Nephron progenitor cell (in vitro differentiated cells): ENCODE measurements at regions not wholly inside any gene's neighbourhood (a gene's known extent, or its start where the extent isn't known, plus 50 kb on each side); places are given as distances from the start of the nearest gene placed in this dataset.
"Not testable (repeated sequence)": the region's sequence is repeated elsewhere in the genome, so short reads cannot be mapped to it uniquely, and the experiment has no call there.

Experiments
- DNase-seq: peaks from one replicate; pipeline ENCODE4 v3.0.0; 2021
- H3K27ac Mint-ChIP-seq: 2 replicates; pipeline ENCODE4 v1.8.0; 2021; ENCODE audit warnings: mild to moderate bottlenecking, moderate library complexity, mixed read lengths
- H3K27me3 Mint-ChIP-seq: 2 replicates; pipeline ENCODE4 v1.8.0; 2021; ENCODE audit warnings: mild to moderate bottlenecking, low read depth, mixed read lengths; ENCODE audit not compliant: poor library complexity
- H3K36me3 Mint-ChIP-seq: 2 replicates; pipeline ENCODE4 v1.8.0; 2021; ENCODE audit warnings: low read depth, mixed read lengths
- H3K4me1 Mint-ChIP-seq: 2 replicates; pipeline ENCODE4 v1.8.0; 2021; ENCODE audit warnings: mixed read lengths
- H3K4me3 Mint-ChIP-seq: 2 replicates; pipeline ENCODE4 v1.8.0; 2021; ENCODE audit warnings: mild to moderate bottlenecking, moderate library complexity, mixed read lengths
- H3K9me3 Mint-ChIP-seq: 2 replicates; pipeline ENCODE4 v1.8.0; 2021; ENCODE audit warnings: mild to moderate bottlenecking, moderate library complexity, mixed read lengths
- CTCF ChIP-seq: fragments of 200-600 bp; sonication (generic); IDR thresholded peaks from 2 replicates; pipeline ENCODE4 v1.5.0; 2021; ENCODE audit warnings: antibody characterized with exemption

- no peaks in the 10 kb centered on the region for H3K4me1 Mint-ChIP-seq
- H3K36me3 Mint-ChIP-seq = no peaks in the 10 kb centered on the region
- DNase-seq = no peak
- no peak for TF ChIP-seq CTCF
- no peak overlapping the region for H3K4me3 Mint-ChIP-seq
- no peak overlapping the region for H3K27ac Mint-ChIP-seq
- H3K27me3 Mint-ChIP-seq = no peaks in the 10 kb centered on the region
- H3K9me3 Mint-ChIP-seq = peaks cover 44% of the 10 kb centered on the region
These were observed 156.3 kb downstream of the KBTBD8 start for GRCh38 chr3:67154429-67154828.

- H3K36me3 Mint-ChIP-seq = no peaks in the 10 kb centered on the region
- no peaks in the 10 kb centered on the region for H3K9me3 Mint-ChIP-seq
- no peak for TF ChIP-seq CTCF
- no peaks in the 10 kb centered on the region for H3K4me1 Mint-ChIP-seq
- no peak overlapping the region for H3K27ac Mint-ChIP-seq
- no peak overlapping the region for H3K4me3 Mint-ChIP-seq
- H3K27me3 Mint-ChIP-seq = peaks cover 5% of the 10 kb centered on the region
- no peak for DNase-seq
These were observed 169.4 kb downstream of the KBTBD8 start for GRCh38 chr3:67167481-67167880.

GRCh38 chr3:67171841-67172240 is 173.7 kb downstream of the KBTBD8 start:
- peaks cover under 1% of the 10 kb centered on the region for H3K27me3 Mint-ChIP-seq
- H3K4me1 Mint-ChIP-seq = no peaks in the 10 kb centered on the region
- TF ChIP-seq CTCF = no peak
- no peak overlapping the region for H3K4me3 Mint-ChIP-seq
- H3K27ac Mint-ChIP-seq = no peak overlapping the region
- no peak for DNase-seq
- no peaks in the 10 kb centered on the region for H3K36me3 Mint-ChIP-seq
- peaks cover 23% of the 10 kb centered on the region for H3K9me3 Mint-ChIP-seq

GRCh38 chr3:67173130-67173529 is 175.0 kb downstream of the KBTBD8 start:
- DNase-seq, H3K27ac Mint-ChIP-seq, H3K4me1 Mint-ChIP-seq, H3K27me3 Mint-ChIP-seq, H3K36me3 Mint-ChIP-seq, H3K4me3 Mint-ChIP-seq: not testable (repeated sequence)
- H3K9me3 Mint-ChIP-seq = peaks cover 29% of the 10 kb centered on the region

- peaks cover 4% of the 10 kb centered on the region for H3K27me3 Mint-ChIP-seq
These were observed 178.3 kb downstream of the KBTBD8 start for GRCh38 chr3:67176396-67176795.

GRCh38 chr3:67192466-67192865 is 194.4 kb downstream of the KBTBD8 start:
- peaks cover 8% of the 10 kb centered on the region for H3K9me3 Mint-ChIP-seq
- peaks cover 6% of the 10 kb centered on the region for H3K4me1 Mint-ChIP-seq
- peaks cover 4% of the 10 kb centered on the region for H3K27me3 Mint-ChIP-seq
- no peak for DNase-seq
- no peaks in the 10 kb centered on the region for H3K36me3 Mint-ChIP-seq
- H3K27ac Mint-ChIP-seq = no peak overlapping the region
- no peak for TF ChIP-seq CTCF
- H3K4me3 Mint-ChIP-seq = no peak overlapping the region

More at GRCh38 chr3:67176396-67176795, 178.3 kb downstream of the KBTBD8 start:
- no peak for DNase-seq
- Mint-ChIP-seq H3K4me3 (no peak overlapping the region), H3K36me3 (no peaks in the 10 kb centered on the region), H3K9me3 (peaks cover 29% of the 10 kb centered on the region), H3K4me1 (peaks cover 10% of the 10 kb centered on the region), H3K27ac (no peak overlapping the region)
- TF ChIP-seq CTCF = no peak
